ENCODE measurements at regions not wholly inside any gene's neighbourhood (a gene's known extent, or its start where the extent isn't known, plus 50 kb on each side); places are given as distances from the start of the nearest gene placed in this dataset.

DNA sequence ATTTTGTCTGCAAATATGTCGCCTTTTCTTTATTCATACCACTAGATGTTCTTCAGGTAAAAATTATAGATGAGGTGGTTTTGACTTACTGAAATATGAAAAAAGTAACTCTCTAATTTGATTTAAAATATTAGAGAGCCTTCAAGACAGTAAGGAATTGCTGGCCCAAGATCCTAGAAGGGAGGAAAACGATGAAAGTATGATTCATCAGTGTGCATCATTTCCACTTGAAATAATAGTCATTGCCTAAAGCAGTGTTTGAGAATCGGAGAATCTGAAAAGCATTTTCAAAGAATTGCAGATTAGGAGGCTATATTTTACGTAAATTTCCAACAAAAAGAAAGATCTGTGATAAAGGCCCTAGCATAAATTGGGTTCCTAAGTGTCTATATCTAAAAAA is 1707.9 kb upstream of the PRR20A start:
- no TSS peak for BruUV-seq (replicated peaks)
- intact Hi-C loops (cut with micrococcal nuclease) (no loop called here), dilution Hi-C loops (cut with MboI; ENCODE audit: extremely low pct_ligation_motif_present, low sequenced_read_pairs) (no loop called here)
- Histone ChIP-seq H3K36me3 (ENCODE audit: control insufficient read depth in 2 of 2, extremely low read depth in 1 of 2, insufficient read depth in 2 of 2, low read length in 2 of 2) (no peaks in the 10 kb centered on the region), H3K9me1 (replicated peaks; ENCODE audit: control insufficient read depth, extremely low read depth, insufficient read depth, low read length) (no peaks in the 10 kb centered on the region), H3K27ac (ENCODE audit: insufficient read depth, low read depth, low read length) (no peak overlapping the region), H3K79me2 (ENCODE audit: control insufficient read depth, insufficient read depth, low read length) (no peaks in the 10 kb centered on the region), H3K9me3 (replicated peaks; ENCODE audit: control insufficient read depth, insufficient read depth, low read length) (peaks cover 6% of the 10 kb centered on the region), H3K4me2 (ENCODE audit: insufficient read depth, low read length) (no peak overlapping the region), H3K27me3 (ENCODE audit: control insufficient read depth in 2 of 2, insufficient read depth in 2 of 2, low read length in 2 of 2) (no peaks in the 10 kb centered on the region), H4K20me1 (replicated peaks; ENCODE audit: control insufficient read depth, extremely low read depth, insufficient read depth, low read length) (no peaks in the 10 kb centered on the region), H3K4me3 (replicated peaks in 1 of 3; ENCODE audit: insufficient read depth in 1 of 3, low read depth in 1 of 3, low read length in 3 of 3) (no peak overlapping the region), H3K4me1 (ENCODE audit: control insufficient read depth, extremely low read depth, insufficient read depth, low read length) (no peaks in the 10 kb centered on the region), H2AFZ (ENCODE audit: low read depth, low read length) (no peak overlapping the region), H3K9ac (replicated peaks; ENCODE audit: extremely low read depth, insufficient read depth, low read length) (no peak overlapping the region)
- ChIA-PET POLR2A (no interaction called here), CTCF (no interaction called here)
- DNase-seq (ENCODE audit: low read depth, low spot score) (no peak), FAIRE-seq (no peak)
- TF ChIP-seq, protein P1, sequence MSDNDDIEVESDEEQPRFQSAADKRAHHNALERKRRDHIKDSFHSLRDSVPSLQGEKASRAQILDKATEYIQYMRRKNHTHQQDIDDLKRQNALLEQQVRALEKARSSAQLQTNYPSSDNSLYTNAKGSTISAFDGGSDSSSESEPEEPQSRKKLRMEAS (IDR thresholded peaks at IDR 0.05; ENCODE audit: insufficient read depth, insufficient read length): no peak
- TF ChIP-seq MYC (IDR thresholded peaks at IDR 0.05; ENCODE audit: low read depth, low read length) (no peak), GATA2 (IDR thresholded peaks at IDR 0.05; ENCODE audit: insufficient read depth, insufficient read length, low read depth, low read length) (no peak), EZH2 (IDR thresholded peaks at IDR 0.05; ENCODE audit: borderline replicate concordance, low read depth, low read length, severe bottlenecking) (no peak), POLR2A (IDR thresholded peaks at IDR 0.05; ENCODE audit: low read depth, low read length) (no peak), POLR2AphosphoS5 (IDR thresholded peaks at IDR 0.05; ENCODE audit: insufficient read depth, low read depth, low read length) (no peak)

DNA sequence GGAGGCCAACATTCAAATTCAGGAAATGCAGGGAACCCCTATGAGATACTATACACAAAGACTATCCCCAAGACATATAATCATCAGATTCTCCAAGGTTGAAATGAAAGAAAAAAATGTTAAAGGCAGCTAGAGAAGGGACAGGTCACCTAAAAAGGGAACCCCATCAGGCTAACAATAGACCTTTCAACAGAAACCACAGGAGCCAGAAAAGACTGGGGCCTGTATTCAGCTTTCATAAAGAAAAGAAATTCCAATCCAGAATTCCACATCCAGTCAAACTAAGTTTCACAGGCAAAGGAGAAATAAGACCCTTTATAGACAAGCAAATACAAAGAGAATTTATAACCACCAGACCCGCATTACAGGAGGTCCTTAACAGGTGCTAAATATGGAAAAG is 1703.6 kb upstream of the PRR20A start:
- H3K4me1 ChIP-seq (ENCODE audit: control insufficient read depth, extremely low read depth, insufficient read depth, low read length): no peaks in the 10 kb centered on the region
- no peak overlapping the region for H3K4me2 ChIP-seq (ENCODE audit: insufficient read depth, low read length)
- DNase-seq (ENCODE audit: low read depth, low spot score): no peak
- no peaks in the 10 kb centered on the region for H3K79me2 ChIP-seq (ENCODE audit: control insufficient read depth, insufficient read depth, low read length)
- H4K20me1 ChIP-seq (replicated peaks; ENCODE audit: control insufficient read depth, extremely low read depth, insufficient read depth, low read length): no peaks in the 10 kb centered on the region
- H3K27ac ChIP-seq (ENCODE audit: insufficient read depth, low read depth, low read length): no peak overlapping the region
- no TSS peak for BruUV-seq (replicated peaks)
- no peaks in the 10 kb centered on the region for H3K27me3 ChIP-seq (ENCODE audit: control insufficient read depth in 2 of 2, insufficient read depth in 2 of 2, low read length in 2 of 2)
- no peak for FAIRE-seq
- no peak overlapping the region for H3K9ac ChIP-seq (replicated peaks; ENCODE audit: extremely low read depth, insufficient read depth, low read length)
- dilution Hi-C loops (cut with MboI; ENCODE audit: extremely low pct_ligation_motif_present, low sequenced_read_pairs) (no loop called here), intact Hi-C loops (cut with micrococcal nuclease) (no loop called here)
- TF ChIP-seq EZH2 (IDR thresholded peaks at IDR 0.05; ENCODE audit: borderline replicate concordance, low read depth, low read length, severe bottlenecking) (no peak), JUN (IDR thresholded peaks at IDR 0.05; ENCODE audit: borderline replicate concordance, insufficient read depth, insufficient read length, low read depth) (no peak), POLR2A (IDR thresholded peaks at IDR 0.05; ENCODE audit: low read depth, low read length) (no peak), POLR2AphosphoS5 (IDR thresholded peaks at IDR 0.05; ENCODE audit: insufficient read depth, low read depth, low read length) (no peak), GATA2 (IDR thresholded peaks at IDR 0.05; ENCODE audit: insufficient read depth, insufficient read length, low read depth, low read length) (no peak), FOS (IDR thresholded peaks at IDR 0.05; ENCODE audit: borderline replicate concordance, insufficient read depth, low read length) (no peak), MYC (IDR thresholded peaks at IDR 0.05; ENCODE audit: low read depth, low read length) (no peak)
- TF ChIP-seq, protein P2, sequence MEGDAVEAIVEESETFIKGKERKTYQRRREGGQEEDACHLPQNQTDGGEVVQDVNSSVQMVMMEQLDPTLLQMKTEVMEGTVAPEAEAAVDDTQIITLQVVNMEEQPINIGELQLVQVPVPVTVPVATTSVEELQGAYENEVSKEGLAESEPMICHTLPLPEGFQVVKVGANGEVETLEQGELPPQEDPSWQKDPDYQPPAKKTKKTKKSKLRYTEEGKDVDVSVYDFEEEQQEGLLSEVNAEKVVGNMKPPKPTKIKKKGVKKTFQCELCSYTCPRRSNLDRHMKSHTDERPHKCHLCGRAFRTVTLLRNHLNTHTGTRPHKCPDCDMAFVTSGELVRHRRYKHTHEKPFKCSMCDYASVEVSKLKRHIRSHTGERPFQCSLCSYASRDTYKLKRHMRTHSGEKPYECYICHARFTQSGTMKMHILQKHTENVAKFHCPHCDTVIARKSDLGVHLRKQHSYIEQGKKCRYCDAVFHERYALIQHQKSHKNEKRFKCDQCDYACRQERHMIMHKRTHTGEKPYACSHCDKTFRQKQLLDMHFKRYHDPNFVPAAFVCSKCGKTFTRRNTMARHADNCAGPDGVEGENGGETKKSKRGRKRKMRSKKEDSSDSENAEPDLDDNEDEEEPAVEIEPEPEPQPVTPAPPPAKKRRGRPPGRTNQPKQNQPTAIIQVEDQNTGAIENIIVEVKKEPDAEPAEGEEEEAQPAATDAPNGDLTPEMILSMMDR (IDR thresholded peaks at IDR 0.05; ENCODE audit: extremely low read depth in 1 of 2, insufficient read depth in 1 of 2, low read depth in 1 of 2, low read length in 2 of 2): no peak
- TF ChIP-seq, protein P1 (IDR thresholded peaks at IDR 0.05; ENCODE audit: insufficient read depth, insufficient read length): no peak
- H2AFZ ChIP-seq (ENCODE audit: low read depth, low read length): no peak overlapping the region
- no peaks in the 10 kb centered on the region for H3K36me3 ChIP-seq (ENCODE audit: control insufficient read depth in 2 of 2, extremely low read depth in 1 of 2, insufficient read depth in 2 of 2, low read length in 2 of 2)
- H3K4me3 ChIP-seq (replicated peaks in 1 of 3; ENCODE audit: insufficient read depth in 1 of 3, low read depth in 1 of 3, low read length in 3 of 3): no peak overlapping the region
- CTCF ChIA-PET: no interaction called here
- POLR2A ChIA-PET: no interaction called here
- no peaks in the 10 kb centered on the region for H3K9me1 ChIP-seq (replicated peaks; ENCODE audit: control insufficient read depth, extremely low read depth, insufficient read depth, low read length)
- peaks cover 6% of the 10 kb centered on the region for H3K9me3 ChIP-seq (replicated peaks; ENCODE audit: control insufficient read depth, insufficient read depth, low read length)
